ENCODE measurements at regions not wholly inside any gene's neighbourhood (a gene's known extent, or its start where the extent isn't known, plus 50 kb on each side); places are given as distances from the start of the nearest gene placed in this dataset.

DNA sequence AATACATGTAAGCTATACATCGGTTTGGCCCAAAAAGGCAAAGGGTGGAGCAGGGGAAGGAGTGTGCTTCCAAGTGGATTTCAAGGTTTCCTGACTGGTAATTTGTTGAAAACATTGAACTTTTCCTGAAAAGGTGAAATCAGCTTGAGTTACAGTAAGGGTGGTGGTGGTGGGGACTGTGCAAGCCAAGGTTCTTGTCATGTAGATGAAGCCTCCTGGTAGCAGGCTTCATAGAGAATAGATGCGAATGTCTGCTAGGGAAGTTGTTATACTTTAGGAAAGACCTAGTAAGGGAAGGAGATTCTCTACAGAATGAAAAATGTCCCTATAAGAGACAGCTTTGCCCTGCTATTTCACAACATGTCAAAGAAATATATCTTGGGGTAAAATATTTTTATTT lies 528.2 kb upstream of the CBLB start:
- TF ChIP-seq, protein P1, sequence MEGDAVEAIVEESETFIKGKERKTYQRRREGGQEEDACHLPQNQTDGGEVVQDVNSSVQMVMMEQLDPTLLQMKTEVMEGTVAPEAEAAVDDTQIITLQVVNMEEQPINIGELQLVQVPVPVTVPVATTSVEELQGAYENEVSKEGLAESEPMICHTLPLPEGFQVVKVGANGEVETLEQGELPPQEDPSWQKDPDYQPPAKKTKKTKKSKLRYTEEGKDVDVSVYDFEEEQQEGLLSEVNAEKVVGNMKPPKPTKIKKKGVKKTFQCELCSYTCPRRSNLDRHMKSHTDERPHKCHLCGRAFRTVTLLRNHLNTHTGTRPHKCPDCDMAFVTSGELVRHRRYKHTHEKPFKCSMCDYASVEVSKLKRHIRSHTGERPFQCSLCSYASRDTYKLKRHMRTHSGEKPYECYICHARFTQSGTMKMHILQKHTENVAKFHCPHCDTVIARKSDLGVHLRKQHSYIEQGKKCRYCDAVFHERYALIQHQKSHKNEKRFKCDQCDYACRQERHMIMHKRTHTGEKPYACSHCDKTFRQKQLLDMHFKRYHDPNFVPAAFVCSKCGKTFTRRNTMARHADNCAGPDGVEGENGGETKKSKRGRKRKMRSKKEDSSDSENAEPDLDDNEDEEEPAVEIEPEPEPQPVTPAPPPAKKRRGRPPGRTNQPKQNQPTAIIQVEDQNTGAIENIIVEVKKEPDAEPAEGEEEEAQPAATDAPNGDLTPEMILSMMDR (IDR thresholded peaks at IDR 0.05; ENCODE audit: low read depth, low read length): no peak
- no peak overlapping the region for H3K4me3 ChIP-seq (ENCODE audit: low read depth, low read length)

DNA sequence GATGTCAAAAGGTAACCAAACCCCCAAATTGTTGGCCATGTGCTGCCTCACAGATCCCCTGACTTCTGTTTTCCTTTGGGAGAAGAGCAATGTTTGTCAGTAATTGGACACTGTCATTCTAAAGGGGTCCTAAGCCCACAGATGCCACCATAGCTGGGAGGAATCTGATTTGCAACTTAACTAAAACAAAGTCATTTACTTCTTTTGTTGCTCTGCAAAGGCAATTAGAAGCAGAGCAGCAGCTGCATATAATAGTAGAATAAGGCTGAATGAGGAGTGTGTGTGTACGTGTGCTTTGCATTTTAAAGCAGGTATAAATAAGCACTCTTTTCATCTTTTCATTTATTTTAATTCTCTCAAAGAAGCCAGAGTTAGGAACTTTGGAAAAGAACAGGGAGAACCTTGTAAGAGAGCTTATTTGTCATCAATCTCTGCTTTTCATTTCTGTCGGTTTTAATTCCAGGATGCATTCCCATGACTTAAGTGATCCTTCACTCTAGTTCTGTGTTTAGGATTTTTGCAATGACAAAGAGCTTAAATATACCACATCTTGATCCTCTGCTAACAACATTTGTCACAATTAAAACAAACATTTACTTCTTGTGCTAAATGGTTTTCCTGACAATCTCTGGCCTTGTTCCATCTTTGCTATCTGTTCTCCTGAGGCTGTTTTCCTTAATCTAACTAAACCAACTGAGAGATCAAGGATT lies 530.2 kb upstream of the CBLB start:
- TF ChIP-seq, protein P1 (IDR thresholded peaks at IDR 0.05; ENCODE audit: low read depth, low read length): no peak
- no peak overlapping the region for H3K4me3 ChIP-seq (ENCODE audit: low read depth, low read length)

DNA sequence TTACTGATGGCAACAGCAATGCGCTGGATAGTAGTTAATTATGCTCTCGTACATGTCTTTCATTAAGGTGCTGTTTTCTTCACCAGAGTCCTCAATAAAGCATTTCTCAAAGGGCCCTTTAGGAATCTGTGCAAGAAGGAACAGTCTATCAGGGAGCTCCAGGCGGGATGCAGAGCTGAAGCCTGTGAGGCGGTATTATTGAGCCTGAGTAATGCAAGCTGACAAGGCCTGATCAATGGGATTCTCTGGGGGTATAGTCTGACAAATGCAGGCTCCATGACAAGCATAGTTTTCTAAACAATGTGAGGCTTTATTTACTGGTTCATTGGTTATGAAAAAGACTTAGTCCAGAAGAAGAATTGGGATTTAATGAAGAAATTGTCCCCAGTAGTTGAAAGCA lies 530.9 kb upstream of the CBLB start:
- no peak overlapping the region for H3K4me3 ChIP-seq (ENCODE audit: low read depth, low read length)
- TF ChIP-seq, protein P1 (IDR thresholded peaks at IDR 0.05; ENCODE audit: low read depth, low read length): no peak

DNA sequence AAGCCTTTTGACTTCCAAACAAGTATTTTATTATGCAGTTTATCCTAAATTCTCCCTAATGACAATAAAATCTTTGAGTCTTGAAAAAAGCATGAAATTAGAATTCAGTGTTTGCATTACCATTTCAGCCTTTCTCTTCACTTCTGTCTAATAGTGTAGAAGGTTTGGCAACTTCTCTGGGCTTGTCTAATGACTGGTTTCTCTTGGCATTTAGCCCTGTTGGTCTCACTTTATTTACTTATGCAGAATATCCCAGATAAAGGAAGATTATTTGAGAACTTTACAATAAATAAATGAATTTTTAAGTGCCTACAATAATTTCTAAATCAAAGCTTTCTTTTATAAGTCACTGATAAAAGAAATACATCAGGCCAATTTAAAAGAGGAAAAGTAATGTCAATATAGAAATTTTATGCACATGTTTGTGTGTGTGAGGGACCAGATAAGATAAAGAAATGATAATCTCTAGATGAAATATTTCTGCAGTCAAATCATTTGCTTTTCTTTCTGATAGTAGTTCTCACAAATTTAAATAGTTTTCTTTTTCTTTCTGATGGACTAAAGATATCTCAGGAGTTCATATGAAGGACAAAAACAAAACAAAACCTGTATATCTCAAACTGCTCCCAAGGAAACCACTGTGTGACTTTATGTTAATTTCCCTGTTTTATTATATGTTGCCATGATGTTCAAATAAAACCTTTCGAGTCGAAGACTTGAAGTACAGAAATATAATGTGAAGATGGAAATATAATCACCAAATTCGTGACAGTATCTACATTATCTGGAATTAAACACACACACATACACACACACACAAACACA lies 533.1 kb upstream of the CBLB start:
- no peak overlapping the region for H3K4me3 ChIP-seq (ENCODE audit: low read depth, low read length)
- TF ChIP-seq, protein P1 (IDR thresholded peaks at IDR 0.05; ENCODE audit: low read depth, low read length): no peak

DNA sequence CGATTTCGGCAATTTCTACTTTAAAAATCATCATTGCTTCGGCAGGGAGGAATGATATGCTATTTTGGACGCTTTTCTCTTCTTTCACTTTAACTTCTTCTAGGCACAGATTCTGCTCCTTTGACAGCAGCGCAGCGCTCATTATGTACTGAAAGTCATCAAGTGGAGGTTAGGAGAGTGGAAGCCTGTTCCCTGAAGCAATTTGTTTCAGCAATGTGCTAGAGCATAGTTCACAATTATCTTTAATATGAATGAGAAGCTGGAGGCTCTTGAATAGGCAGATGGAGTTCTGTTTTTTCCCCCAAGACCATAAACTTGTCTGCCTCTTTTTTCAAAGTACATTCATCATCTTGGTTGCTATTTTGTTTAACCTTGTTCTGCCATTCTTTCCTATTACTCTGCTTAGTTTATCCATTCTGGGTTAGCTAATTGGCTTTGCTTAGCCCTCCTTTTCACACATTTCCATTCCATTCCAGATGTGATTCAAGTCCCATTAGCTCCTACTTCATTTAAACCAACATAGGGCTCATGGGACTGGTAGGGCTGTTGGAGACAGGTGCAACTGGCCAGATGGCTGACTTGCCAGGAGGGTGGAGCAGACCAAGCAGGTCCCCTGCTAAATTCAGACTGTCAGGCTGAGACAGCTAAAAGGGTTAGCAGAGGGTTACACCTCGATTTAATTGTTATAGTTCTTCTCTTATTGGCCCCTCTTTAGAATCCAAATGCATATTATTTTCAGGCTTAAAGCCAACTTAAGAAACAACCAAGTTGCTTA lies 534.7 kb upstream of the CBLB start:
- TF ChIP-seq, protein P1 (IDR thresholded peaks at IDR 0.05; ENCODE audit: low read depth, low read length): no peak
- H3K4me3 ChIP-seq (ENCODE audit: low read depth, low read length): no peak overlapping the region

DNA sequence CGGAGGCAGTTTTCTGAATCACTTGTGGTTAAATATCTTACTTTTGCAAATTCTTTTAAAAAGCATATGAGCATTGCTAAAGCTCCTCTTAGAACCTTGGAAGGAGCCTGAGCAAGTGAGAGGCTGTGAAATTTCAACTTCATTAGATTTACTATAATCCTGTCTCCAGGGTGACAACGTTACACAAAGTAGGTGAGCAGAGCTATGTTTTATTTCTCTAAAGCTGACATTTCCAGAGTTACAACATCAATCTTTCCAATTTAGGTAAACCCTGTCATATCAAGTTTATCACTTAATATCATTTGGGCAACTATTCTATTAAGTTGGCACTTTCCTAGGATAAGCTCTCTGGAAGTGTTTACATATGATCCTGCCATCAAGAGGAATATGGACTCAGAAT lies 544.9 kb upstream of the CBLB start:
- no peak overlapping the region for H3K4me3 ChIP-seq (ENCODE audit: low read depth, low read length)
- TF ChIP-seq, protein P1 (IDR thresholded peaks at IDR 0.05; ENCODE audit: low read depth, low read length): no peak

Data from WI38 (cell line).